Astrocyte of the spinal cord (primary cell): ENCODE measurements at regions not wholly inside any gene's neighbourhood (a gene's known extent, or its start where the extent isn't known, plus 50 kb on each side); places are given as distances from the start of the nearest gene placed in this dataset.

Experiments
- DNase-seq: peaks from one replicate; pipeline ENCODE4 v3.0.0; 2011; ENCODE audit warnings: low read depth, low spot score
- H3K4me3 ChIP-seq: 2 replicates; pipeline ENCODE4 v1.5.1; 2011; ENCODE audit warnings: low read depth, mild to moderate bottlenecking, low read length, moderate library complexity
- in situ Hi-C: cut with HindIII; loops from 2 replicates; pipeline ENCODE4 v1.10.0; 2017; ENCODE audit warnings: low sequenced_read_pairs
- TF ChIP-seq, protein P1 (sequence below): IDR thresholded peaks from 2 replicates; pipeline ENCODE4 v1.5.1; 2012; ENCODE audit warnings: low read depth, mild to moderate bottlenecking, low read length, inconsistent platforms

DNA sequence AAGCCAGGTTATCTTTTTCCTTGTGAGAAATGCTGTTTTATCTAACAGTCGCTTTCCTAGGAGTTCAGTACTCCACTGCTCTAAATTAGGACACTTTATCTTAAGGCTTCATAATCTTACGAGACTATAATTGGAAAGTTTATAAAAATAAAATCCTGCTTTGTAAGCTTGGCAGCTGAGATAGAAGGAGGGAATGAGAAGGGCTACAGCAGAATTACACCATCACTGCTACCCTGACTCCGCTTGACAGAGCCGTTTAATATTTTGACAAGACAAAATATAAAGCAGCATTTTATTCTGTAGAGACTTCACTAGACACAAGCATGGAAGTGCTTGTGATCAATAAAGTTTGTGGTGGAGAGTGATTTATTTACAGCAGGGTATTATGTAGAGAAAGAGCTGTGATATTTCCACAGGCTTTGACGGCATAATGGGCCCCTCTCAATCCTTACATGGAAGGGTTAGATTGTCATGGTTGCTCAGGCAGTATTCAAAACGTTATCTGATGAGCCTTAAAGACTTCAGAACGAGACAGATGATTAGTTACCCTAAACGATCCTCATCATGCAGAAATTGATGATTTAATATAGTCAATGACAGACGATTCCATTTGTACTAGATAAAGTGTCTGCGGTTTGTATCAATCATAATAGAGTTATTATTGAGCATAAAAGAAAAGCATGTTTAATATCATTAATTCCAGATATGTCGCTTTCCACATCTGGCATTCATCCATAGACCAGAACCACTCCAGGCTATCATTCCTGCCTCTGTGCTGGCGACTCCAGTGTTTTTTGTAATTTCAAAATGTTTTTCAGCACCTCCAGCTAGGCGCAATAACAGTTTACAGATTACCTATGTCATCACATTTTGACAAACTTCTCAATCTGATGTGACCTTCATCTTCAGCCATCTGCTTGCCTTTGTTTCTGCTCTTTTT lies 242.2 kb downstream of the FIGN start:
- TF ChIP-seq, protein P1, sequence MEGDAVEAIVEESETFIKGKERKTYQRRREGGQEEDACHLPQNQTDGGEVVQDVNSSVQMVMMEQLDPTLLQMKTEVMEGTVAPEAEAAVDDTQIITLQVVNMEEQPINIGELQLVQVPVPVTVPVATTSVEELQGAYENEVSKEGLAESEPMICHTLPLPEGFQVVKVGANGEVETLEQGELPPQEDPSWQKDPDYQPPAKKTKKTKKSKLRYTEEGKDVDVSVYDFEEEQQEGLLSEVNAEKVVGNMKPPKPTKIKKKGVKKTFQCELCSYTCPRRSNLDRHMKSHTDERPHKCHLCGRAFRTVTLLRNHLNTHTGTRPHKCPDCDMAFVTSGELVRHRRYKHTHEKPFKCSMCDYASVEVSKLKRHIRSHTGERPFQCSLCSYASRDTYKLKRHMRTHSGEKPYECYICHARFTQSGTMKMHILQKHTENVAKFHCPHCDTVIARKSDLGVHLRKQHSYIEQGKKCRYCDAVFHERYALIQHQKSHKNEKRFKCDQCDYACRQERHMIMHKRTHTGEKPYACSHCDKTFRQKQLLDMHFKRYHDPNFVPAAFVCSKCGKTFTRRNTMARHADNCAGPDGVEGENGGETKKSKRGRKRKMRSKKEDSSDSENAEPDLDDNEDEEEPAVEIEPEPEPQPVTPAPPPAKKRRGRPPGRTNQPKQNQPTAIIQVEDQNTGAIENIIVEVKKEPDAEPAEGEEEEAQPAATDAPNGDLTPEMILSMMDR: no peak
- in situ Hi-C loops: no loop called here
- H3K4me3 ChIP-seq: no peak overlapping the region
- no peak for DNase-seq

DNA sequence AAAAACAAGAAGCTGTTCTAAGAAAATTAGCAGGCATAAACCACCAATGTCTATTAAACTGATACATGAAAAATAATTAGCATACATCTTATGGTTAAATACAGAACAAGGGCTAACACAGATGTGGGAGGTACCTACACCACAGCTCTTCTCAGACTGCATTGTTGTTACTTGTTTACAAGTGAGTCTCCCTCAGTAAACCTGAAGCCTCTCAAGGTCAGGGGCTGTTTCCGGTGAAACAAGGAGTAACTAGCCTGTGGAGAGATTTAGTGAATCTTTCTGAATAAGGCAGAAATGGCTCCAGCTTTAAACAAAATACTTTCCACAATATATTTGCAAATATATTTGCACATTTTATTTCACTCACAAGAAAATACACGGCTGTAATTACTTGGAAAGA lies 244.0 kb downstream of the FIGN start:
- no peak overlapping the region for H3K4me3 ChIP-seq
- no peak for DNase-seq
- in situ Hi-C loops: no loop called here
- TF ChIP-seq, protein P1: no peak

DNA sequence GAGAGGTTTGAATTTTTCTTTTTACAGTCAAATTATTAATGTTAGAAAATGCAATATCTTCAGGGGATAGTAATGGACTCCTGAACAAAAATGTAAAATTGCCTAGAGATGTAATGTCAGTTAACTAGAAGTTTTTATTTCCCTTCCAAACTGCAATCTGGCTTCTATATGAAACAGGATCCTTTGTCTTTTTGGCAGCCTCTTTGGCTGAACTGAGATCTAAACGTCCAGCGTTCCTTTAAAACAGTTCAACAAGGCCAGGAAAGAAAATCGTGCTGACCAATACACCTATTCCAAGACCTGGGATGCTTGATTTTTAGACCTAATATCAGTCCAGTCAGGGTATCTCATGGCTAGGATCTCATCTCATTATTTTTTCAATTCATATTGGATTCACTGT lies 245.5 kb downstream of the FIGN start:
- TF ChIP-seq, protein P1: no peak
- no peak overlapping the region for H3K4me3 ChIP-seq
- no peak for DNase-seq
- in situ Hi-C loops: no loop called here

GRCh38 chr2:163481515-163481914 lies 254.3 kb downstream of the FIGN start:
- no peak overlapping the region for H3K4me3 ChIP-seq
- in situ Hi-C loops: no loop called here
- TF ChIP-seq, protein P1: no peak
- DNase-seq: no peak

- TF ChIP-seq, protein P1: no peak
- no peak for DNase-seq
- H3K4me3 ChIP-seq: no peak overlapping the region
- in situ Hi-C loops: no loop called here
These were observed 256.2 kb downstream of the FIGN start for GRCh38 chr2:163479599-163479998.

- in situ Hi-C loops: no loop called here
- no peak for DNase-seq
- TF ChIP-seq, protein P1: no peak
- H3K4me3 ChIP-seq: no peak overlapping the region
These were observed 260.0 kb downstream of the FIGN start for GRCh38 chr2:163475815-163476214.
